ENCODE measurements at regions not wholly inside any gene's neighbourhood (a gene's known extent, or its start where the extent isn't known, plus 50 kb on each side); places are given as distances from the start of the nearest gene placed in this dataset.

DNA sequence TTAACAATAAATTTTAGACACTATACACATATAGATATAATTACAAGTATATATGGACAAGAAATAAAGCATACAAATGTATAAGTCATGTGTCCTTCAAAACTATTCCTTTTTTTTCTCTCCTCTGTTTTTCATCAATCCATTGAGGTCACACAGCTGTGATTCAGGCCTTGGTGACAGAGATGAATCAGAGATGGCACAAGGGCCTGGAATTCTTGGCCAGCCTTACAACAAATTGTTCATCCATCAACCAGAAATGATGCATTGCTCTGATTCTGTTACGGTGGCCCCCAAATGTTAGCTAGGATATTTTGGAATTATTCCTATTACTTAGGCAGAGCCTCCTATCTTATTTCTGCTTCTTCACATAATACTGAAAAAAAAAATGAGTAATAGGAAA, 108.7 kb upstream of the MPDZ start:
- no peak for ATAC-seq
- CTCF ChIA-PET: no interaction called here
- intact Hi-C loops (cut with micrococcal nuclease): no loop called here

DNA sequence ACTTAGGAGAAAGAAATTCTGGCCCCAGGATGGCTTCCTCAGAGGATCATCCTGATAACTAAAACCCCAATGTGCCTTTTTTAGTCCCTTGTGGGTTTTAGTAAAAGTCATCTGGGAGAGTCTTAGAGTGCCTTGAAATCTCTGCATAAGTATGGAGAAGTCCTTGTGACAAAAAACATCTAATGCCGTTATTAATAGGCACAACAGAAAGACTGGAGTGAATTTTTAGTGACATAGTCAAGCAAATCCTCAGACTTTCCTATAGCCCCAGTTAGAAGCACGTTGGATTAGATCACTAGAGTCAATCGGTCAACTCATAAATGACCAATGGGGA, 108.2 kb upstream of the MPDZ start:
- Mint-ChIP-seq H3K4me1 (no peaks in the 10 kb centered on the region), H3K27me3 (no peaks in the 10 kb centered on the region), H3K36me3 (peaks cover 0 to 15% (median 0%) of the 10 kb centered on the region in 5 donors), H3K9me3 (peaks cover 4 to 53% (median 27%) of the 10 kb centered on the region in 11 donors), H3K4me3 (no peak overlapping the region), H3K27ac (no peak overlapping the region)
- Histone ChIP-seq H3K27ac (ENCODE audit: low read depth, low read length) (no peak overlapping the region), H3K4me3 (ENCODE audit: low read length) (no peak overlapping the region), H3K36me3 (ENCODE audit: control insufficient read depth in 2 of 3, insufficient read depth in 3 of 3, low read length in 3 of 3) (no peaks in the 10 kb centered on the region), H3K4me1 (ENCODE audit: control insufficient read depth in 2 of 2, insufficient read depth in 2 of 2, low read length in 2 of 2) (no peaks in the 10 kb centered on the region), H3K9me3 (ENCODE audit: control insufficient read depth in 2 of 3, low read length in 3 of 3) (peaks cover 0 to 9% (median 0%) of the 10 kb centered on the region in 3 experiments), H3K27me3 (ENCODE audit: control insufficient read depth in 2 of 2, insufficient read depth in 2 of 2, low read length in 2 of 2) (no peaks in the 10 kb centered on the region)
- DNase-seq (no peak), ATAC-seq (no peak)
- ChIA-PET CTCF (no interaction called here), POLR2A (no interaction called here)
- intact Hi-C loops (cut with micrococcal nuclease): no loop called here

More for the DNA sequence above, 108.7 kb upstream of the MPDZ start:
- H3K4me1 ChIP-seq (ENCODE audit: control insufficient read depth in 2 of 2, insufficient read depth in 2 of 2, low read length in 2 of 2): no peaks in the 10 kb centered on the region
- POLR2A ChIA-PET: no interaction called here
- H3K36me3 ChIP-seq (ENCODE audit: control insufficient read depth in 2 of 3, insufficient read depth in 3 of 3, low read length in 3 of 3): no peaks in the 10 kb centered on the region
- no peak overlapping the region for H3K27ac Mint-ChIP-seq
- no peaks in the 10 kb centered on the region for H3K4me1 Mint-ChIP-seq
- H3K9me3 ChIP-seq (ENCODE audit: control insufficient read depth in 2 of 3, low read length in 3 of 3): peaks cover 0 to 7% (median 0%) of the 10 kb centered on the region in 3 experiments
- no peak overlapping the region for H3K27ac ChIP-seq (ENCODE audit: low read depth, low read length)
- no peaks in the 10 kb centered on the region for H3K27me3 Mint-ChIP-seq
- H3K36me3 Mint-ChIP-seq: peaks cover 0 to 15% (median 0%) of the 10 kb centered on the region in 5 donors
- H3K27me3 ChIP-seq (ENCODE audit: control insufficient read depth in 2 of 2, insufficient read depth in 2 of 2, low read length in 2 of 2): no peaks in the 10 kb centered on the region
- DNase-seq: no peak
- peaks cover 4 to 54% (median 22%) of the 10 kb centered on the region in 11 donors for H3K9me3 Mint-ChIP-seq
- no peak overlapping the region for H3K4me3 Mint-ChIP-seq
- H3K4me3 ChIP-seq (ENCODE audit: low read length): no peak overlapping the region

DNA sequence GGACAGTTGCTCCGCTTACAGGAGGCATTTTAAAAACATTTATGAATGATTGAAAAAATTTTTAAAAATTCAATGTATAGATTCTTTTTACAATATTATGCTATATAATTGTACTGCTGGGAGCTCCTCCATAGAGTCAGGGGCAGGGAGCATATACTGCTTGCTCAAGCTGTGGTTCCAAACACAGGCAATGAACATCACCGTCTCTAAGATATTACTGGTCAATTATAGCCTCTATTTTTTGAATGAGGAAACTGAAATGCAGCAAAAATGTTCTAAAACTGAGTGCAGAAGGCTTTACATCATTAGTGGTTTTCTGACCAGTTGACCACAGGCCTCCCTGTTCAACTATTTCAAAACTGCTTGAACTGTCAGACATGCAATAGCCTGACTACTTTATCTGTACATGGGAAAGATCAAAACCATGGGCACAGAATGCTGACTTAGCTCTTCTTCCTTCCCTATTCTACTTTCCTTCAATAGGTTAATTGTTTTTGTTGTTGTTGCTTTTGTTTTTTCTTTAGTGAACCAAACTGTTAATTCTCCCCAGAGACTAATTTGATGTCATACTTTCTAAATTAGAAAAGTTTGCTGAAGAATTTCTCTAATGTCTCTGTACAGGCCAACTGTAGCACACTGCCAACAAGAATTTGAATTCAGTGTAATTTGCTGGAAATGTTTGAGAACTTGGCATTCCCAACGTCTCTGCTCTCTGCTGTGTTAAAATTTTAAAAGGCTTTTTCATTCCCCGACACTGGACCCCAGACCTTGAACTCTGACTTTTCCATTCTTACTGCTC, 107.6 kb upstream of the MPDZ start:
- Histone ChIP-seq H3K4me3 (ENCODE audit: low read length) (no peak overlapping the region), H3K9me3 (ENCODE audit: control insufficient read depth in 2 of 3, low read length in 3 of 3) (peaks cover 0 to 10% (median 0%) of the 10 kb centered on the region in 3 experiments), H3K36me3 (ENCODE audit: control insufficient read depth in 2 of 3, insufficient read depth in 3 of 3, low read length in 3 of 3) (no peaks in the 10 kb centered on the region), H3K4me1 (ENCODE audit: control insufficient read depth in 2 of 2, insufficient read depth in 2 of 2, low read length in 2 of 2) (no peaks in the 10 kb centered on the region), H3K27ac (ENCODE audit: low read depth, low read length) (no peak overlapping the region), H3K27me3 (ENCODE audit: control insufficient read depth in 2 of 2, insufficient read depth in 2 of 2, low read length in 2 of 2) (no peaks in the 10 kb centered on the region)
- intact Hi-C loops (cut with micrococcal nuclease): no loop called here
- H3K27ac Mint-ChIP-seq: no peak overlapping the region
- CTCF ChIA-PET: no interaction called here
- DNase-seq: no peak
- no peak for ATAC-seq
- H3K4me1 Mint-ChIP-seq: no peaks in the 10 kb centered on the region
- H3K9me3 Mint-ChIP-seq: peaks cover 4 to 52% (median 28%) of the 10 kb centered on the region in 11 donors
- H3K36me3 Mint-ChIP-seq: peaks cover 0 to 15% (median 0%) of the 10 kb centered on the region in 5 donors
- H3K27me3 Mint-ChIP-seq: no peaks in the 10 kb centered on the region
- H3K4me3 Mint-ChIP-seq: no peak overlapping the region
- POLR2A ChIA-PET: no interaction called here

DNA sequence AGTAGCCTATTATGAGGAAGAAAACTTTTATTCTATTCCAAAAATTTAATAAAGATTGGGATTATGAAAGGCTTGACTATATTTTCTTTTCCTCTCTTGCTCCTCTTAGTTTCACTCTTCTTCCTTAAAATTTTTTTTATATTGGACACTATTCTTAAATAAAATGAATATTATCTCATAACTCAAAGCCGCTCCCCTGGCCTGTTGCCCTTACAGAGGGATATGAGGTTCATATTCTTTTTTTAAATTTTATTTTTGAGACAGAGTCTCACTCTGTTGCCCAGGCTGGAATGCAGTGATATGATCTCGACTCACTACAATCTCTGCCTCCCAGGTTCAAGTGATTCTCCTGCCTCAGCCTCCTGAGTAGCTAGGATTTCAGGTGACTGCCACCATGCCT, 106.8 kb upstream of the MPDZ start:
- Mint-ChIP-seq H3K27ac (no peak overlapping the region), H3K36me3 (peaks cover 0 to 15% (median 0%) of the 10 kb centered on the region in 5 donors), H3K27me3 (no peaks in the 10 kb centered on the region), H3K9me3 (peaks cover 1 to 49% (median 22%) of the 10 kb centered on the region in 11 donors), H3K4me3 (no peak overlapping the region), H3K4me1 (no peaks in the 10 kb centered on the region)
- ATAC-seq (no peak), DNase-seq (no peak)
- Histone ChIP-seq H3K9me3 (ENCODE audit: control insufficient read depth in 2 of 3, low read length in 3 of 3) (peaks cover 0 to 10% (median 0%) of the 10 kb centered on the region in 3 experiments), H3K4me3 (ENCODE audit: low read length) (no peak overlapping the region), H3K27me3 (ENCODE audit: control insufficient read depth in 2 of 2, insufficient read depth in 2 of 2, low read length in 2 of 2) (no peaks in the 10 kb centered on the region), H3K36me3 (ENCODE audit: control insufficient read depth in 2 of 3, insufficient read depth in 3 of 3, low read length in 3 of 3) (no peaks in the 10 kb centered on the region), H3K4me1 (ENCODE audit: control insufficient read depth in 2 of 2, insufficient read depth in 2 of 2, low read length in 2 of 2) (no peaks in the 10 kb centered on the region), H3K27ac (ENCODE audit: low read depth, low read length) (no peak overlapping the region)
- ChIA-PET CTCF (no interaction called here), POLR2A (no interaction called here)
- intact Hi-C loops (cut with micrococcal nuclease): no loop called here

DNA sequence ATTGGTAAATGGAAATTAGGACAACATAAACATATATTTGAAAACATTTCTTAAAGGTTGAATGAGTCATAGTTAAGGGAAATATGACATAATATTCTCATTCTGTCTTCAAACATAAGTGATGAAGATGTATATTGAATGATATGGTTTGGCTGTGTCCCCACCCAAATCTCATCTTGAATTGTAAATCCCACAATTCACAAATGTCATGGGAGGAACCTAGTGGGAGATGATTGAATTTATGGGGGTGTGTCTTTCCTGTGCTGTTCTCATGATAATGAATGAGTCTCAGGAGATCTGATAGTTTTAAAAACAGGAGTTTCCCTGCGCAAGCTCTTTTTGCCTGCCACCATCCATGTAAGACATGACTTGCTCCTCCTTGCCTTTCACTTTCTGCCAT, 104.4 kb upstream of the MPDZ start:
- H3K4me1 Mint-ChIP-seq: peaks cover 0 to 1% (median 0%) of the 10 kb centered on the region in 7 donors
- Histone ChIP-seq H3K27ac (ENCODE audit: low read depth, low read length) (no peak overlapping the region), H3K4me3 (ENCODE audit: low read length) (no peak overlapping the region), H3K36me3 (ENCODE audit: control insufficient read depth in 2 of 3, insufficient read depth in 3 of 3, low read length in 3 of 3) (no peaks in the 10 kb centered on the region), H3K9me3 (ENCODE audit: control insufficient read depth in 2 of 3, low read length in 3 of 3) (peaks cover 0 to 3% (median 0%) of the 10 kb centered on the region in 3 experiments), H3K27me3 (ENCODE audit: control insufficient read depth in 2 of 2, insufficient read depth in 2 of 2, low read length in 2 of 2) (no peaks in the 10 kb centered on the region), H3K4me1 (ENCODE audit: control insufficient read depth in 2 of 2, insufficient read depth in 2 of 2, low read length in 2 of 2) (no peaks in the 10 kb centered on the region)
- no peak for DNase-seq
- POLR2A ChIA-PET: no interaction called here
- CTCF ChIA-PET: no interaction called here
- ATAC-seq: no peak
- no peak overlapping the region for H3K27ac Mint-ChIP-seq
- intact Hi-C loops (cut with micrococcal nuclease): no loop called here
- H3K36me3 Mint-ChIP-seq: peaks cover 0 to 7% (median 0%) of the 10 kb centered on the region in 5 donors
- peaks cover 0 to 39% (median 12%) of the 10 kb centered on the region in 11 donors for H3K9me3 Mint-ChIP-seq
- H3K27me3 Mint-ChIP-seq: no peaks in the 10 kb centered on the region
- no peak overlapping the region for H3K4me3 Mint-ChIP-seq

DNA sequence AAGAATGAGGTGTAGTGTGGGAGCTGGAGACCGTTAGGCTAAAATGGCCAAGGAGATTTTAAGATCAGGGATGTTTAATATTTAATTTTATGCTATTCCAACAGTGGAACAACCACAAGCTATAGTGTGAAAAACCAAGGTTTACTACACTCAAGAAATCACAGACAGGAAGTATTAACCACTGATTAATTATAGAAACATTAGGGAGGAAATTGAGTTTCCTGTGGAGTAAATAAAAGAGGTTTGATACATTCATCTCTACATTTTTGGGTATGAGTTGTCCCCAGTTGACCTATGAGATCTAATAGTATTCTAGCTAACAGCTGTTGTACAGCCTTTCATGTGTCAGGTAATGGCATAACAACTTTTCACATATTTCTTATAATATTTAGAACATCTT, 103.7 kb upstream of the MPDZ start:
- DNase-seq (no peak), ATAC-seq (no peak)
- Mint-ChIP-seq H3K4me1 (peaks cover 0 to 1% (median 0%) of the 10 kb centered on the region in 7 donors), H3K36me3 (peaks cover 0 to 7% (median 0%) of the 10 kb centered on the region in 5 donors), H3K9me3 (peaks cover 0 to 39% (median 12%) of the 10 kb centered on the region in 11 donors), H3K27me3 (no peaks in the 10 kb centered on the region), H3K27ac (no peak overlapping the region), H3K4me3 (no peak overlapping the region)
- ChIA-PET CTCF (no interaction called here), POLR2A (no interaction called here)
- H3K9me3 ChIP-seq (ENCODE audit: control insufficient read depth in 2 of 3, low read length in 3 of 3): peaks cover 0 to 3% (median 0%) of the 10 kb centered on the region in 3 experiments
- no peak overlapping the region for H3K27ac ChIP-seq (ENCODE audit: low read depth, low read length)
- no peaks in the 10 kb centered on the region for H3K4me1 ChIP-seq (ENCODE audit: control insufficient read depth in 2 of 2, insufficient read depth in 2 of 2, low read length in 2 of 2)
- H3K27me3 ChIP-seq (ENCODE audit: control insufficient read depth in 2 of 2, insufficient read depth in 2 of 2, low read length in 2 of 2): no peaks in the 10 kb centered on the region
- H3K4me3 ChIP-seq (ENCODE audit: low read length): no peak overlapping the region
- H3K36me3 ChIP-seq (ENCODE audit: control insufficient read depth in 2 of 3, insufficient read depth in 3 of 3, low read length in 3 of 3): no peaks in the 10 kb centered on the region
- intact Hi-C loops (cut with micrococcal nuclease): no loop called here

DNA sequence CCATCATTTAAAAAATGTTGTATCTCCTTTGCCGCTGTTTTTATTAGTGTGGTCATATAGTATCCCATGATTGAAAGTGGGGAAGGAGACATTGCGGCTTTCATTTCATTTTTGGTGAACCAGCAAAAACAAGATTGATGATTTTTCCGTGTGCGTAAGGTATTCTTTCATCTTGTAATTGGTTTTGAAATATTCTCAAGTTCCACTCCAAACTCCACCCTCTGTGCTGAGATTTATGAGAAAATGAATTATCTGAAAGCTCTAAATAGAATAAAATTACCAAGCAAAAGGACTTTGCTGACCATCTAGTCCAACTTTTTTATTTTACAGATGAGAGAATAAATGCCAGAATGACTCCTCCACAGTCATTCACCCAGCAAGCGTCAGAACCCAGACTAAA, 103.1 kb upstream of the MPDZ start:
- Mint-ChIP-seq H3K4me3 (no peak overlapping the region), H3K27me3 (no peaks in the 10 kb centered on the region), H3K4me1 (peaks cover 0 to 1% (median 0%) of the 10 kb centered on the region in 7 donors), H3K9me3 (peaks cover 0 to 36% (median 12%) of the 10 kb centered on the region in 11 donors), H3K36me3 (peaks cover 0 to 7% (median 0%) of the 10 kb centered on the region in 5 donors), H3K27ac (no peak overlapping the region)
- DNase-seq: no peak
- intact Hi-C loops (cut with micrococcal nuclease): no loop called here
- H3K36me3 ChIP-seq (ENCODE audit: control insufficient read depth in 2 of 3, insufficient read depth in 3 of 3, low read length in 3 of 3): no peaks in the 10 kb centered on the region
- no peak overlapping the region for H3K27ac ChIP-seq (ENCODE audit: low read depth, low read length)
- no peaks in the 10 kb centered on the region for H3K4me1 ChIP-seq (ENCODE audit: control insufficient read depth in 2 of 2, insufficient read depth in 2 of 2, low read length in 2 of 2)
- CTCF ChIA-PET: no interaction called here
- peaks cover 0 to 3% (median 0%) of the 10 kb centered on the region in 3 experiments for H3K9me3 ChIP-seq (ENCODE audit: control insufficient read depth in 2 of 3, low read length in 3 of 3)
- H3K4me3 ChIP-seq (ENCODE audit: low read length): no peak overlapping the region
- no peaks in the 10 kb centered on the region for H3K27me3 ChIP-seq (ENCODE audit: control insufficient read depth in 2 of 2, insufficient read depth in 2 of 2, low read length in 2 of 2)
- POLR2A ChIA-PET: no interaction called here
- ATAC-seq: no peak
